ENCODE measurements at regions not wholly inside any gene's neighbourhood (a gene's known extent, or its start where the extent isn't known, plus 50 kb on each side); places are given as distances from the start of the nearest gene placed in this dataset.
"Not testable (repeated sequence)": the region's sequence is repeated elsewhere in the genome, so short reads cannot be mapped to it uniquely, and the experiment has no call there.

GRCh38 chrX:52270453-52271116, 85.9 kb downstream of the MAGED4 start:
- H3K9me3 ChIP-seq = no peaks in the 10 kb centered on the region
- no peak for ATAC-seq
- no peak overlapping the region for H3K4me3 ChIP-seq
- intact Hi-C loops (cut with DNase I) = no loop called here
- no peaks in the 10 kb centered on the region for H3K36me3 ChIP-seq
- H3K27me3 ChIP-seq = no peaks in the 10 kb centered on the region
- DNase-seq = no peak
- H3K27ac ChIP-seq = no peak overlapping the region
- no peaks in the 10 kb centered on the region for H3K4me1 ChIP-seq
- TF ChIP-seq CTCF (IDR thresholded peaks at IDR 0.05) = no peak

- no peaks in the 10 kb centered on the region for H3K36me3 ChIP-seq
These were observed 86.5 kb downstream of the MAGED4 start for GRCh38 chrX:52271206-52271605.

GRCh38 chrX:52277666-52278065, 91.2 kb upstream of the XAGE2 start:
- Histone ChIP-seq H3K9me3 (no peaks in the 10 kb centered on the region), H3K4me3 (no peak overlapping the region), H3K27me3 (no peaks in the 10 kb centered on the region), H3K27ac (no peak overlapping the region), H3K4me1 (no peaks in the 10 kb centered on the region), H3K36me3 (no peaks in the 10 kb centered on the region)
- intact Hi-C loops (cut with DNase I) = no loop called here
- no peak for ATAC-seq
- no peak for DNase-seq
- TF ChIP-seq CTCF (IDR thresholded peaks at IDR 0.05) = no peak

More at GRCh38 chrX:52271206-52271605, 86.5 kb downstream of the MAGED4 start:
- DNase-seq (no peak), ATAC-seq (peak; percentile 63)
- H3K27me3 ChIP-seq = no peaks in the 10 kb centered on the region
- peak; percentile 24 for TF ChIP-seq CTCF (IDR thresholded peaks at IDR 0.05)
- H3K4me1 ChIP-seq = no peaks in the 10 kb centered on the region
- no peak overlapping the region for H3K27ac ChIP-seq
- intact Hi-C loops (cut with DNase I) = no loop called here
- H3K4me3 ChIP-seq = no peak overlapping the region
- no peaks in the 10 kb centered on the region for H3K9me3 ChIP-seq

GRCh38 chrX:52280812-52281211, 88.0 kb upstream of the XAGE2 start:
- Histone ChIP-seq H3K4me3 (no peak overlapping the region), H3K4me1 (no peaks in the 10 kb centered on the region), H3K36me3 (no peaks in the 10 kb centered on the region), H3K9me3 (no peaks in the 10 kb centered on the region), H3K27me3 (no peaks in the 10 kb centered on the region), H3K27ac (no peak overlapping the region)
- TF ChIP-seq CTCF (IDR thresholded peaks at IDR 0.05) = no peak
- DNase-seq = no peak
- ATAC-seq = no peak
- intact Hi-C loops (cut with DNase I) = no loop called here

- no peak for TF ChIP-seq CTCF (IDR thresholded peaks at IDR 0.05)
- intact Hi-C loops (cut with DNase I) = no loop called here
- no peaks in the 10 kb centered on the region for H3K27me3 ChIP-seq
These were observed 84.0 kb upstream of the XAGE2 start for GRCh38 chrX:52284865-52285264.

GRCh38 chrX:52298968-52299367, 69.9 kb upstream of the XAGE2 start:
- H3K36me3 ChIP-seq; ATAC-seq; H3K27ac ChIP-seq; H3K9me3 ChIP-seq; H3K4me3 ChIP-seq; DNase-seq; intact Hi-C loops (cut with DNase I); H3K4me1 ChIP-seq; H3K27me3 ChIP-seq: not testable (repeated sequence)

More at GRCh38 chrX:52284865-52285264, 84.0 kb upstream of the XAGE2 start:
- no peak for ATAC-seq
- H3K9me3 ChIP-seq = no peaks in the 10 kb centered on the region
- H3K4me3 ChIP-seq = no peak overlapping the region
- H3K27ac ChIP-seq = no peak overlapping the region
- no peaks in the 10 kb centered on the region for H3K36me3 ChIP-seq
- no peak for DNase-seq
- H3K4me1 ChIP-seq = no peaks in the 10 kb centered on the region

- H3K27me3 ChIP-seq; H3K36me3 ChIP-seq; H3K4me1 ChIP-seq; DNase-seq; H3K27ac ChIP-seq; H3K9me3 ChIP-seq; intact Hi-C loops (cut with DNase I); H3K4me3 ChIP-seq; ATAC-seq: not testable (repeated sequence)
These were observed 60.3 kb upstream of the XAGE2 start for GRCh38 chrX:52308532-52308931.

Measured in upper lobe of right lung (tissue), 1 donor.